Pancreas (tissue), 10 donors: ENCODE measurements at regions not wholly inside any gene's neighbourhood (a gene's known extent, or its start where the extent isn't known, plus 50 kb on each side); places are given as distances from the start of the nearest gene placed in this dataset.
"Not testable (repeated sequence)": the region's sequence is repeated elsewhere in the genome, so short reads cannot be mapped to it uniquely, and the experiment has no call there.

Experiments
- ATAC-seq, 4 donors: fragments of 200-7000 bp; cut with Tn5 transposase; one replicate each; pipeline versions ENCODE4 v1.8.0 to v1.9.1; 2020; ENCODE audit warnings: mild to moderate bottlenecking in 4 of 4, moderate library complexity in 4 of 4
- DNase-seq, 6 donors: peaks; one replicate each; pipeline ENCODE4 v3.0.0-alpha.2; 2020
- FAIRE-seq: peaks from 2 replicates; lab custom pipeline; 2012; peaks lifted over from hg19 to GRCh38; lab: Jason Lieb, UNC
- H3K27ac ChIP-seq, 4 donors: fragments of 200-600 bp; sonication (generic); 1 replicate in 3 of 4; 2 replicates in 1 of 4; pipeline versions ENCODE4 v1.5.0 to v1.8.0; 2020
- H3K27me3 ChIP-seq, 4 donors: fragments of 200-600 bp; one replicate each; pipeline ENCODE4 v1.8.0; 2021
- H3K36me3 ChIP-seq, 3 donors: fragments of 200-600 bp; sonication (generic) in 1 of 3; one replicate each; pipeline versions ENCODE4 v1.5.0 to v1.8.0; 2020 to 2021
- H3K4me1 ChIP-seq, 3 donors: fragments of 200-600 bp; one replicate each; pipeline ENCODE4 v1.8.0; 2021
- H3K4me3 ChIP-seq, 4 donors: fragments of 200-600 bp; sonication (generic) in 2 of 4; one replicate each; pipeline versions ENCODE4 v1.5.0 to v1.8.0; 2020 to 2021
- H3K9me3 ChIP-seq, 4 donors: fragments of 200-600 bp; one replicate each; pipeline ENCODE4 v1.8.0; 2021
- CTCF ChIP-seq, 4 donors: fragments of 200-600 bp; sonication (generic) in 3 of 4; IDR thresholded peaks; one replicate each; pipeline versions ENCODE4 v1.5.0 to v1.8.0; 2021; ENCODE audit warnings: antibody characterized with exemption in 4 of 4
- WGBS, 2 donors: extraction: QIAGEN DNeasy Blood & Tissue Kit; methylation state at CpG; one replicate each; pipeline ENCODE4 v1.1.7; 2013; 5-methylcytosine and 5-hydroxymethylcytosine counted together
- intact Hi-C, 3 donors: fragments of 100-400 bp; cut with DNase I; formaldehyde crosslinking; loops; one replicate each; pipeline versions ENCODE4 v1.11.1 to v1.14.2; 2022
- donor health status: healthy with polysubstance abuse.
- donor health status: DM: no; HTN: no; CAD: no; lungs with moderate emphysema.
- donor health status: DM: no; HTN: no; CAD: no.
- donor health status: control.
- donor health status: control.
- donor health status: Bipolar disorder and iron deficiency.
- donor health status: DM: yes; HTN: yes; CAD: no.
- donor health status: DM: no; HTN: no; CAD: no.
- donor health status: DM: no; HTN: no; CAD: no.
- donor health status: DM: yes; HTN: yes; CAD: no.

- Histone ChIP-seq H3K9me3 (no peaks in the 10 kb centered on the region), H3K27ac (no peak overlapping the region), H3K4me3 (no peak overlapping the region), H3K27me3 (no peaks in the 10 kb centered on the region), H3K36me3 (no peaks in the 10 kb centered on the region), H3K4me1 (no peaks in the 10 kb centered on the region)
- DNase-seq (no peak), ATAC-seq (no peak), FAIRE-seq (no peak)
- intact Hi-C loops: no loop called here
- no peak for TF ChIP-seq CTCF (IDR thresholded peaks at IDR 0.05)
- 18 to 26% methylated on average over 2 of the region's 2 CpGs for WGBS, 2 donors
Measured at GRCh38 chr2:175726223-175726622, 275.8 kb downstream of the LNPK start.

- DNase-seq: no peak
- no peaks in the 10 kb centered on the region for H3K9me3 ChIP-seq
- H3K4me3 ChIP-seq: no peak overlapping the region
- no peak overlapping the region for H3K27ac ChIP-seq
- 43 to 60% methylated on average over 6 of the region's 6 CpGs for whole genome bisulfite sequencing, 2 donors
- H3K36me3 ChIP-seq: no peaks in the 10 kb centered on the region
- intact Hi-C loops: no loop called here
- no peaks in the 10 kb centered on the region for H3K4me1 ChIP-seq
- no peak for FAIRE-seq
- ATAC-seq: no peak
- no peaks in the 10 kb centered on the region for H3K27me3 ChIP-seq
- no peak for TF ChIP-seq CTCF (IDR thresholded peaks at IDR 0.05)
Measured at GRCh38 chr2:175709248-175709647, 292.8 kb downstream of the LNPK start.

- intact Hi-C loops: no loop called here
Measured at GRCh38 chr2:175707322-175707721, 294.7 kb downstream of the LNPK start.

GRCh38 chr2:175704568-175704967 lies 297.5 kb downstream of the LNPK start:
- DNase-seq, H3K27me3 ChIP-seq, H3K27ac ChIP-seq, intact Hi-C loops, H3K9me3 ChIP-seq, H3K36me3 ChIP-seq, ATAC-seq, H3K4me3 ChIP-seq, H3K4me1 ChIP-seq, FAIRE-seq: not testable (repeated sequence)
- WGBS, 2 donors: 86 to 87% methylated on average over 22 of the region's 22 CpGs

More at GRCh38 chr2:175707322-175707721, 294.7 kb downstream of the LNPK start:
- no peak for DNase-seq
- no peak for FAIRE-seq
- Histone ChIP-seq H3K36me3 (no peaks in the 10 kb centered on the region), H3K27me3 (no peaks in the 10 kb centered on the region), H3K9me3 (no peaks in the 10 kb centered on the region), H3K4me1 (no peaks in the 10 kb centered on the region), H3K4me3 (no peak overlapping the region), H3K27ac (no peak overlapping the region)
- no peak for TF ChIP-seq CTCF (IDR thresholded peaks at IDR 0.05)
- WGBS, 2 donors: 62% methylated on average over 8 of the region's 8 CpGs
- no peak for ATAC-seq

GRCh38 chr2:175698061-175698460 lies 304.0 kb downstream of the LNPK start:
- Histone ChIP-seq H3K4me3 (no peak overlapping the region), H3K27ac (no peak overlapping the region), H3K4me1 (no peaks in the 10 kb centered on the region), H3K36me3 (no peaks in the 10 kb centered on the region), H3K9me3 (no peaks in the 10 kb centered on the region), H3K27me3 (peaks cover 0 to 8% (median 2%) of the 10 kb centered on the region in 4 donors)
- DNase-seq (no peak), ATAC-seq (no peak), FAIRE-seq (no peak)
- intact Hi-C loops: loop anchor here in 1 of 3 donors (5.0 kb wide), 1 partner anchor 389 kb away; no protein-coding TSS in a partner anchor
- no peak for TF ChIP-seq CTCF (IDR thresholded peaks at IDR 0.05)
- 80 to 87% methylated on average over 1 of the region's 1 CpG for WGBS, 2 donors
